ENCODE measurements at regions not wholly inside any gene's neighbourhood (a gene's known extent, or its start where the extent isn't known, plus 50 kb on each side); places are given as distances from the start of the nearest gene placed in this dataset.
"Not testable (repeated sequence)": the region's sequence is repeated elsewhere in the genome, so short reads cannot be mapped to it uniquely, and the experiment has no call there.

GRCh38 chr14:51598924-51599600 is 52.6 kb upstream of the FRMD6 start:
- TF ChIP-seq EZH2 (IDR thresholded peaks at IDR 0.05; ENCODE audit: low read depth, low read length, severe bottlenecking); SP1 (IDR thresholded peaks at IDR 0.05; ENCODE audit: low read depth, low read length); CTCF (IDR thresholded peaks at IDR 0.05; ENCODE audit: control extremely low read depth in 1 of 3, insufficient read depth in 1 of 3, low read depth in 1 of 3, low read length in 3 of 3); PHF8 (conservative IDR thresholded peaks at IDR 0.05; ENCODE audit: low read depth, low read length); HDAC2 (IDR thresholded peaks at IDR 0.05; ENCODE audit: borderline replicate concordance in 1 of 2, low read depth in 2 of 2, low read length in 2 of 2); RFX5 (IDR thresholded peaks at IDR 0.05; ENCODE audit: borderline replicate concordance, low read depth, low read length); SRF (IDR thresholded peaks at IDR 0.05; ENCODE audit: low read depth, low read length); JUN (IDR thresholded peaks at IDR 0.05; ENCODE audit: low read depth, low read length): not testable (repeated sequence)

Measured in H1 (cell line).